Mesodermal cell (in vitro differentiated cells): ENCODE measurements at regions not wholly inside any gene's neighbourhood (a gene's known extent, or its start where the extent isn't known, plus 50 kb on each side); places are given as distances from the start of the nearest gene placed in this dataset.

ENCODE experiments used
- H3K27ac ChIP-seq: 2 replicates; pipeline ENCODE4 v1.7.0; 2013; ENCODE audit warnings: mild to moderate bottlenecking, low read depth, low read length, moderate library complexity; ENCODE audit not compliant: severe bottlenecking
- H3K36me3 ChIP-seq: 2 replicates; pipeline ENCODE4 v1.7.1; 2013; ENCODE audit warnings: mild to moderate bottlenecking, low read length, moderate library complexity; ENCODE audit not compliant: control insufficient read depth, insufficient read depth
- H3K4me1 ChIP-seq: one replicate; pipeline ENCODE4 v1.7.1; 2013; ENCODE audit warnings: mild to moderate bottlenecking, low read length; ENCODE audit not compliant: insufficient read depth, control insufficient read depth, poor library complexity, severe bottlenecking
- H3K4me3 ChIP-seq: 2 replicates; pipeline ENCODE4 v1.7.0; 2013; ENCODE audit warnings: low read length, control low read depth, mild to moderate bottlenecking; ENCODE audit not compliant: insufficient read depth, poor library complexity, severe bottlenecking; ENCODE audit errors: extremely low read depth
- H3K9me3 ChIP-seq: 2 replicates; pipeline ENCODE4 v1.7.1; 2013; ENCODE audit warnings: mild to moderate bottlenecking, low read length, moderate library complexity; ENCODE audit not compliant: control insufficient read depth
- WGBS, 2 experiments: methylation state at CpG; one replicate each; pipeline ENCODE4 v1.1.5; 2013; ENCODE audit warnings: missing lambda C conversion rate in 2 of 2; ENCODE audit not compliant: insufficient coverage in 2 of 2; 5-methylcytosine and 5-hydroxymethylcytosine counted together

- H3K9me3 ChIP-seq = no peaks in the 10 kb centered on the region
- no peak overlapping the region for H3K27ac ChIP-seq
- 63 to 78% methylated on average over 9 to 10 of the region's 13 CpGs for WGBS, 2 experiments
- H3K36me3 ChIP-seq = no peaks in the 10 kb centered on the region
- H3K4me1 ChIP-seq = no peaks in the 10 kb centered on the region
- no peak overlapping the region for H3K4me3 ChIP-seq
Observed at GRCh38 chr11:90774727-90775566, 552.1 kb upstream of the CHORDC1 start.

GRCh38 chr11:90770007-90770406 is 547.2 kb upstream of the CHORDC1 start:
- Histone ChIP-seq H3K9me3 (no peaks in the 10 kb centered on the region), H3K4me1 (no peaks in the 10 kb centered on the region), H3K27ac (no peak overlapping the region), H3K36me3 (no peaks in the 10 kb centered on the region), H3K4me3 (no peak overlapping the region)
- 80 to 100% methylated on average over 1 to 2 of the region's 3 CpGs for WGBS, 2 experiments

- no peak overlapping the region for H3K27ac ChIP-seq
- no peaks in the 10 kb centered on the region for H3K4me1 ChIP-seq
- no peak overlapping the region for H3K4me3 ChIP-seq
- no peaks in the 10 kb centered on the region for H3K36me3 ChIP-seq
- no peaks in the 10 kb centered on the region for H3K9me3 ChIP-seq
- 83% methylated on average over 1 of the region's 3 CpGs; no CpG with 5 or more reads in 1 of the 2 experiments for WGBS, 2 experiments
Observed at GRCh38 chr11:90766121-90766520, 543.3 kb upstream of the CHORDC1 start.

GRCh38 chr11:90764691-90765090 is 541.8 kb upstream of the CHORDC1 start:
- Histone ChIP-seq H3K27ac (no peak overlapping the region), H3K9me3 (no peaks in the 10 kb centered on the region), H3K4me1 (no peaks in the 10 kb centered on the region), H3K36me3 (no peaks in the 10 kb centered on the region), H3K4me3 (no peak overlapping the region)
- 80 to 83% methylated on average over 1 of the region's 4 CpGs for WGBS, 2 experiments

DNA sequence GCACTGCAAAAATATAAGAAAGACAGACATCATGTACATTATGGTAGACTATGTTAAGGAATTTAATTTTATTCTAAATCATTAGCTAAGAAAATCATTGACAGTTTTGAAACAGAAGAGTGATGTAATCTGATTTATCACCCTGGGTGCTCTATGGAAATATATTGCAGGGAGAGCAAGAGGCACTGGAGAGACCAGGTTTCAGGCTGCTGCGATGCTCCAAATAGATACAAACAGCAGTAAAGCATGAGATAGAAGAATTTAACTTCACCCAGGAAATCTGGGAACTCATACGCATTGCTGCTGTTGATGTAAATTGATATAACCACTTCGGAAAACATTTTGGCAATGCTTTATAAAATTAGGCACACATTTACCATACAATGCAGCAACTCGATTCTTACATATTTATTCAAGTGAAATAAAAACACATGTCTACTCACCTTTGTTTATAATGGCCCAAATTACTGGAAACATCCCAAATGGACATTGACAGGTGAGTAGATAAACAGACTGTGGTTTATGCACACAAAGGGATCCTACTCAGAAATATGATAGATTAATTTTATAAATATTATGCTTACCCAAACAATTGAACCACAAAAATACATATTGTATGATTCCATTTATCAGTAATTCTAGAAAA is 535.1 kb upstream of the CHORDC1 start:
- H3K36me3 ChIP-seq = no peaks in the 10 kb centered on the region
- 80 to 90% methylated on average over 1 to 2 of the region's 4 CpGs for WGBS, 2 experiments

DNA sequence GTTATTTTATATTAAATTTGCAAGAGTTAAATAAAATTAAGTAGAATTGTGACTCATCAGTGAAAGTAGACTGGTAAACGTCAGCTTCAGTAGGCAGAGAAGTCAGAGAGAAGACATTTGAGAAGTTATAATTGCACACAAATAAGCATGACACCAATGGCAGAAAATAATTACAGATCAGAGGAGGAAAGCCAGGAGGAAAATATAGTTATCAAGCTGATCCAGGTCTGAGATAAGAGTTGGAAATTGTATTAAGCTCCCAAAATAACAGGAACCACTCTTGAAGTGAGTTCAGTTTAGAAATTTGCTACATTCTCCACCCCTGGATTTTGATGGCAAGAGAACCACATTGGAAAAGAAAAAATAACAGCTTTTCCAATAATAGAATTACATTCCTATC is 533.8 kb upstream of the CHORDC1 start:
- no peaks in the 10 kb centered on the region for H3K4me1 ChIP-seq
- WGBS, 2 experiments = no CpG with 5 or more reads among the region's 1 CpG
- H3K4me3 ChIP-seq = no peak overlapping the region
- H3K36me3 ChIP-seq = no peaks in the 10 kb centered on the region
- H3K9me3 ChIP-seq = no peaks in the 10 kb centered on the region
- H3K27ac ChIP-seq = no peak overlapping the region

More for the DNA sequence above, 535.1 kb upstream of the CHORDC1 start:
- Histone ChIP-seq H3K4me1 (no peaks in the 10 kb centered on the region), H3K27ac (no peak overlapping the region), H3K9me3 (no peaks in the 10 kb centered on the region), H3K4me3 (no peak overlapping the region)

DNA sequence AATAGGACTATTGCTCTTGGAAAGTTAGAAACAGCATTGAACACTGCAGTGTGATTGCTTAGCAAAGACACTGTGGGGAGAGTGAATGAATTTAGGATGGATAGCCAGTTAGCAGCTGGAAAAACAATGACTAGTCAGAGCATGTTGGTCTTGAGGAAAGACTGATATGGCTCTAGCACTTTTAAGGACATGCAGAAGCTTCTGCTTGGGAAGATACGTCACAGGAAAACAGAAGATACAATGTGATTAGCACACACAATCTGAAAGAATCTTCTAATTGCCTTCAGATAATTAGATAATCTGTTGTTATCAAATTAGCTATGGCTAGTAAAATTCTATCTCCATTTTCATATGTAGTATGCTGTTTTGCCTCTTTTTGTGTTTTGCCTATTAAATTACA is 530.7 kb upstream of the CHORDC1 start:
- H3K27ac ChIP-seq = no peak overlapping the region
- no peaks in the 10 kb centered on the region for H3K4me1 ChIP-seq
- no peaks in the 10 kb centered on the region for H3K36me3 ChIP-seq
- no peak overlapping the region for H3K4me3 ChIP-seq
- no peaks in the 10 kb centered on the region for H3K9me3 ChIP-seq
- WGBS, 2 experiments = no CpG with 5 or more reads among the region's 1 CpG

DNA sequence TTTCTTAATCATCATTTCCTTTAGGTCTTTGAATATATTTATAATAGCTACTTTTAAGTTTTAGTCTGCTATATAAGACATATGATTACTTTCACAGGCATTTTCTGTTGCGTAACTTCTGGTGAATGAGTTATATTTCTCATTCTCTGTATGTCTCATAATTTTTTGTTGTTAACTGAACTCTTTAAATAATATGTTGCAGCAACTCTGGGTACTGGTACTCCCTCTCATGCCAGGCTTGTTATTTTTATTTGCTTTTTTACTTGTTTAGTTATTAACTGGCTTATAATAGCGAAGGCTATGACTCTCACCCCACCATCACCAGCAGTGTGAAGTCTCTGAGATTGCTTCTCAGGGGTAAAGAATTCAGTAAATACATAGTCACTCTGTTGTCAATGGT is 524.2 kb upstream of the CHORDC1 start:
- Histone ChIP-seq H3K9me3 (peaks cover 9% of the 10 kb centered on the region), H3K27ac (no peak overlapping the region), H3K36me3 (no peaks in the 10 kb centered on the region), H3K4me1 (no peaks in the 10 kb centered on the region), H3K4me3 (no peak overlapping the region)
- WGBS, 2 experiments = no CpG with 5 or more reads among the region's 2 CpGs

DNA sequence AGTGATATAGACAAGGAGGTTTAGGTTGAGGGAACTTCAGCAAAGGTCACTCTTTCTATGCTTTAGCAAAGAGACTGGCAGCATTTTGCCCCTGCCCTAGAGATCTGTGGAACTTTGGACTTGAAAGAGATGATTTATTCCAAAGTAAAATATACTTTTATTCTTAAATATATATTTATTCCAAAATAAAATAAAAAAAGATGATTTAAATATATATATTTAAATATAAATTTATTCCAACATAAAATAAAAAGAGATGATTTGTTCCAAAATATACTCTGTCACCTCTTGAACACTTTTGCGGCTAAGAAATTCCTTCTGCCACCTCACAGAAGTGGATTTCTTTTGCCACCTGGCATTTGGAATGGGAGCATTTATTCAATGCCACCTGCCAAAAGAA is 521.3 kb upstream of the CHORDC1 start:
- Histone ChIP-seq H3K36me3 (no peaks in the 10 kb centered on the region), H3K4me3 (no peak overlapping the region), H3K9me3 (peaks cover 9% of the 10 kb centered on the region), H3K4me1 (no peaks in the 10 kb centered on the region), H3K27ac (no peak overlapping the region)
- WGBS, 2 experiments = 100% methylated on average over 1 of the region's 1 CpG; no CpG with 5 or more reads in 1 of the 2 experiments

GRCh38 chr11:90738799-90739198 is 516.0 kb upstream of the CHORDC1 start:
- no CpG with 5 or more reads among the region's 1 CpG for WGBS, 2 experiments
- Histone ChIP-seq H3K9me3 (no peaks in the 10 kb centered on the region), H3K27ac (no peak overlapping the region), H3K4me1 (no peaks in the 10 kb centered on the region), H3K4me3 (no peak overlapping the region), H3K36me3 (no peaks in the 10 kb centered on the region)
